Breast epithelium (tissue), 3 donors: ENCODE measurements at regions not wholly inside any gene's neighbourhood (a gene's known extent, or its start where the extent isn't known, plus 50 kb on each side); places are given as distances from the start of the nearest gene placed in this dataset.

Source experiments
- CTCF ChIP-seq, 3 donors: fragments of 450-650 bp; IDR thresholded peaks; one replicate each; pipeline ENCODE4 v1.5.1; 2016 to 2017; ENCODE audit warnings: antibody characterized with exemption in 3 of 3, mild to moderate bottlenecking in 3 of 3, moderate library complexity in 3 of 3
- POLR2A ChIP-seq: fragments of 450-650 bp; IDR thresholded peaks from one replicate; pipeline ENCODE4 v1.6.1; 2016; ENCODE audit warnings: antibody characterized with exemption, mild to moderate bottlenecking, moderate library complexity
- POLR2AphosphoS5 ChIP-seq, 3 donors: sonication (generic); formaldehyde crosslinking; IDR thresholded peaks; one replicate each; pipeline ENCODE4 v1.6.1; 2017; ENCODE audit warnings: antibody characterized with exemption in 3 of 3

GRCh38 chr4:159950707-159951106 is 847.8 kb downstream of the RAPGEF2 start:
- TF ChIP-seq CTCF (IDR thresholded peaks at IDR 0.05) (no peak), POLR2A (no peak), POLR2AphosphoS5 (IDR thresholded peaks at IDR 0.05) (no peak)
